DND-41 (cell line): ENCODE measurements at regions not wholly inside any gene's neighbourhood (a gene's known extent, or its start where the extent isn't known, plus 50 kb on each side); places are given as distances from the start of the nearest gene placed in this dataset.

Source experiments
- ATAC-seq: fragments of 200-7000 bp; cut with Tn5 transposase; 3 replicates; pipeline ENCODE4 v1.9.1; 2021; ENCODE audit warnings: low read depth; ENCODE audit not compliant: insufficient read depth
- DNase-seq: peaks from one replicate; pipeline ENCODE4 v3.0.0-alpha.2; 2020
- H2AFZ ChIP-seq: 2 replicates; pipeline ENCODE4 v1.6.0; 2012; ENCODE audit warnings: low read depth, low read length
- H3K27ac ChIP-seq: 2 replicates; pipeline ENCODE4 v1.5.1; 2012; ENCODE audit warnings: low read length, inconsistent platforms
- H3K27me3 ChIP-seq: fragments of 200-600 bp; sonication (generic); 2 replicates; pipeline ENCODE4 v1.6.0; 2012; ENCODE audit warnings: low read length, mild to moderate bottlenecking, inconsistent platforms; ENCODE audit not compliant: insufficient read depth, poor library complexity
- H3K36me3 ChIP-seq: 2 replicates; pipeline ENCODE4 v1.5.1; 2012; ENCODE audit warnings: low read length, inconsistent platforms; ENCODE audit not compliant: insufficient read depth
- H3K4me1 ChIP-seq: 2 replicates; pipeline ENCODE4 v1.5.1; 2012; ENCODE audit warnings: mild to moderate bottlenecking, low read length; ENCODE audit not compliant: insufficient read depth
- H3K4me2 ChIP-seq: 2 replicates; pipeline ENCODE4 v1.6.0; 2012; ENCODE audit warnings: mild to moderate bottlenecking, moderate library complexity, low read length, inconsistent platforms; ENCODE audit not compliant: insufficient read depth
- H3K4me3 ChIP-seq, 2 experiments: fragments of 200-600 bp in 1 of 2; shearing (Covaris generic) in 1 of 2; 2 replicates each; pipeline ENCODE4 v1.5.1; 2012 to 2016; ENCODE audit warnings: inconsistent platforms in 2 of 2, low read length in 2 of 2, mild to moderate bottlenecking in 2 of 2, low read depth in 1 of 2, moderate library complexity in 1 of 2
- H3K79me2 ChIP-seq: 2 replicates; pipeline ENCODE4 v1.6.0; 2012; ENCODE audit warnings: low read length, inconsistent platforms; ENCODE audit not compliant: insufficient read depth
- H3K9ac ChIP-seq: 2 replicates; pipeline ENCODE4 v1.6.0; 2012; ENCODE audit warnings: low read depth, mild to moderate bottlenecking, inconsistent platforms, low read length, moderate library complexity
- H3K9me3 ChIP-seq: 2 replicates; pipeline ENCODE4 v1.5.1; 2012; ENCODE audit warnings: low read length, moderate library complexity, mild to moderate bottlenecking, inconsistent platforms; ENCODE audit not compliant: insufficient read depth, severe bottlenecking
- H4K20me1 ChIP-seq: 2 replicates; pipeline ENCODE4 v1.6.0; 2012; ENCODE audit warnings: low read length; ENCODE audit not compliant: insufficient read depth
- EZH2 ChIP-seq: IDR thresholded peaks from 3 replicates; pipeline ENCODE4 v1.6.1; 2012; ENCODE audit warnings: borderline replicate concordance, low read depth, mild to moderate bottlenecking, moderate library complexity, low read length, inconsistent platforms; ENCODE audit not compliant: severe bottlenecking
- TF ChIP-seq, protein P1 (sequence below): IDR thresholded peaks from 2 replicates; pipeline ENCODE4 v1.5.1; 2012; ENCODE audit warnings: borderline replicate concordance, low read length, moderate library complexity, mild to moderate bottlenecking; ENCODE audit not compliant: poor library complexity, severe bottlenecking; ENCODE audit errors: extremely low read depth

DNA sequence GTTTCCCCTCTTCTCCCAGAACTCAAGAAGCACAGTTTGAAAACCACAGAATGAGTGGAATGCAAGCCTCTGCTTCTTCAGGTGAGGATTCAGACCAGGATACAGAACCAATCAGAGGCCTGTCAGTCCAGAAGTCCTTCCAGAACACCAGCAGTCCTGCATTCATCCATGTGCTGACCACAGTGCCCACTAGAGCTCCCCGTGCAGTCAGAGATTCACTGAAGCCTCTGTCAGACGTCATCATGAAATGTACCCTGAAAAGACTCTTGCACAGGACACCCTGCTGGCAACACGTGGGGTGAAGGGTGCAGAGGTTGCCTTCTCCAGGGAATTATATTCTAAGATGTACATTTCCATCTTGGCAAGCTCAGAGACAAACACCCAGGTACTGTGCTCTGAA is 75.9 kb upstream of the LSM6 start:
- Histone ChIP-seq H3K9me3 (no peaks in the 10 kb centered on the region), H3K27me3 (no peaks in the 10 kb centered on the region), H3K79me2 (no peaks in the 10 kb centered on the region), H3K9ac (no peak overlapping the region), H3K4me2 (no peak overlapping the region), H3K36me3 (no peaks in the 10 kb centered on the region), H3K27ac (no peak overlapping the region), H3K4me3 (no peak overlapping the region), H4K20me1 (no peaks in the 10 kb centered on the region), H3K4me1 (no peaks in the 10 kb centered on the region), H2AFZ (no peak overlapping the region)
- DNase-seq = no peak
- TF ChIP-seq EZH2 = no peak
- TF ChIP-seq, protein P1, sequence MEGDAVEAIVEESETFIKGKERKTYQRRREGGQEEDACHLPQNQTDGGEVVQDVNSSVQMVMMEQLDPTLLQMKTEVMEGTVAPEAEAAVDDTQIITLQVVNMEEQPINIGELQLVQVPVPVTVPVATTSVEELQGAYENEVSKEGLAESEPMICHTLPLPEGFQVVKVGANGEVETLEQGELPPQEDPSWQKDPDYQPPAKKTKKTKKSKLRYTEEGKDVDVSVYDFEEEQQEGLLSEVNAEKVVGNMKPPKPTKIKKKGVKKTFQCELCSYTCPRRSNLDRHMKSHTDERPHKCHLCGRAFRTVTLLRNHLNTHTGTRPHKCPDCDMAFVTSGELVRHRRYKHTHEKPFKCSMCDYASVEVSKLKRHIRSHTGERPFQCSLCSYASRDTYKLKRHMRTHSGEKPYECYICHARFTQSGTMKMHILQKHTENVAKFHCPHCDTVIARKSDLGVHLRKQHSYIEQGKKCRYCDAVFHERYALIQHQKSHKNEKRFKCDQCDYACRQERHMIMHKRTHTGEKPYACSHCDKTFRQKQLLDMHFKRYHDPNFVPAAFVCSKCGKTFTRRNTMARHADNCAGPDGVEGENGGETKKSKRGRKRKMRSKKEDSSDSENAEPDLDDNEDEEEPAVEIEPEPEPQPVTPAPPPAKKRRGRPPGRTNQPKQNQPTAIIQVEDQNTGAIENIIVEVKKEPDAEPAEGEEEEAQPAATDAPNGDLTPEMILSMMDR = no peak
- ATAC-seq = no peak

DNA sequence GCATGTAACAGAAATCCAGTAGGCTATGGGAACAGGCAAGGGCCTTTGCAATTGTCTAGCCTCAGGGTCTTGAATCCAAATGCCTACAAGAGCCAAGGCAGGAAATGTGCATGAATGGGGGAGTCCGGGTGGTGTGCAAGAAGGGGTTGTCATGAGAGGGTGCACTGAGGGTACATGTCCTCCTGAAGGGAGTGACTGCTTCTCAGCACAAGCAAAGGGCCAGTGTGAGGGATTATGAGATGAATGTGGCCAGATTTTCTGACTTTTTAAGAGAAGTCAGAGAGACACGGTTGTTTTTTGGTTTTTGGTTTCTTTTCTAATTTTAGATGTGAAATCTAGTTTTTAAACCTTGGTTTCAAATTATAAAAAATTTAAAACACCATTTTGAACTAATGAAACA is 76.5 kb upstream of the LSM6 start:
- H3K79me2 ChIP-seq = no peaks in the 10 kb centered on the region
- H3K27me3 ChIP-seq = no peaks in the 10 kb centered on the region
- H2AFZ ChIP-seq = no peak overlapping the region
- H3K4me2 ChIP-seq = no peak overlapping the region
- H3K4me3 ChIP-seq = no peak overlapping the region
- no peak overlapping the region for H3K27ac ChIP-seq
- no peaks in the 10 kb centered on the region for H3K9me3 ChIP-seq
- ATAC-seq = no peak
- H3K36me3 ChIP-seq = no peaks in the 10 kb centered on the region
- no peak for DNase-seq
- no peak overlapping the region for H3K9ac ChIP-seq
- no peaks in the 10 kb centered on the region for H3K4me1 ChIP-seq
- H4K20me1 ChIP-seq = no peaks in the 10 kb centered on the region
- TF ChIP-seq, protein P1 = no peak
- no peak for TF ChIP-seq EZH2

DNA sequence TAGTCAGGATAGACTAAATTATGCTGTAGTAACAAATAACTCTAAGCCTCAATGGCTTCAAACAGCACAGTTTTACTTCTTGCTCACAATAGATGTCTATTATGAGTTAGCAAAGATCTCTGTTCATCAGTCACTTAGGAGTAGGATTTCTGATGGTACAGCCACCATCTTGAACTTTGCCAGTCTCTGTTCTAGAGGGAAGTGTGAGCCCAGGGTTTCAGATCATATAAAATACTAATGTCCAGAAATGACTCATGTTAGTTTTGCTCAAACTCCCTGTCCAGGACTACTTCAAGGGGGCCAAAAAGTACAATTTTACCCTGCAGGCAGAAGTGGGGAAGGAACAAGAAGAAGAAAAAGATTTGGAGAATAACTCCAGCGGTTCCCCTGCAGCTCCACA is 77.1 kb upstream of the LSM6 start:
- no peak for ATAC-seq
- DNase-seq = no peak
- TF ChIP-seq EZH2 = no peak
- TF ChIP-seq, protein P1 = no peak
- Histone ChIP-seq H3K4me1 (no peaks in the 10 kb centered on the region), H3K36me3 (no peaks in the 10 kb centered on the region), H4K20me1 (no peaks in the 10 kb centered on the region), H3K79me2 (no peaks in the 10 kb centered on the region), H3K4me3 (no peak overlapping the region), H2AFZ (no peak overlapping the region), H3K9ac (no peak overlapping the region), H3K27ac (no peak overlapping the region), H3K27me3 (no peaks in the 10 kb centered on the region), H3K4me2 (no peak overlapping the region), H3K9me3 (no peaks in the 10 kb centered on the region)

DNA sequence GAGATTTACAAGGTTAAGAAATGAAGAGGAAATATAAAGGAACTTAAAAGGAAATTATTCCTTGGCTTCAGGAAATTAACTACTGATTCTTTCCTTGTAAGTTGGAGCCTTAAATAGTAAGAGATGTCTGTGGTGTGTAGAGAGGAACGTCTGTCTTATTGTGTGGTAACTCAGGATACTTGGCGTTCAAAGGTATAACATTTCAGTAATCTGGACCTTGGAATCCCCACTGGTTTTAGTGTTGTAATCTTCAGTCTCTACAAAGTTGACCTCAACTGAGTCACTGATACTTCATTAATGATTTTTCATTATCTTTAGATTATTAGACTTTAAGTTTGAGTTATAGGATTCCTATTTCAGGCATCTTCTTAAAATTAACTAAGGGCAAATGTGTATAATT is 79.1 kb upstream of the LSM6 start:
- no peak overlapping the region for H3K9ac ChIP-seq
- DNase-seq (no peak), ATAC-seq (no peak)
- no peaks in the 10 kb centered on the region for H3K9me3 ChIP-seq
- no peaks in the 10 kb centered on the region for H4K20me1 ChIP-seq
- H3K4me1 ChIP-seq = no peaks in the 10 kb centered on the region
- no peak overlapping the region for H3K4me2 ChIP-seq
- H3K4me3 ChIP-seq = no peak overlapping the region
- no peaks in the 10 kb centered on the region for H3K36me3 ChIP-seq
- no peaks in the 10 kb centered on the region for H3K27me3 ChIP-seq
- H2AFZ ChIP-seq = no peak overlapping the region
- H3K27ac ChIP-seq = no peak overlapping the region
- TF ChIP-seq, protein P1 = no peak
- TF ChIP-seq EZH2 = no peak
- no peaks in the 10 kb centered on the region for H3K79me2 ChIP-seq
